OCI-LY3 (cell line): ENCODE measurements at regions not wholly inside any gene's neighbourhood (a gene's known extent, or its start where the extent isn't known, plus 50 kb on each side); places are given as distances from the start of the nearest gene placed in this dataset.

ENCODE experiments used
- H2AFZ ChIP-seq: fragments of 200-600, 300-600 bp; shearing (Covaris generic); 2 replicates; pipeline ENCODE4 v1.6.0; 2014; ENCODE audit warnings: antibody characterized with exemption, low read depth, low read length
- H3K27ac ChIP-seq: fragments of 200-600, 300-600 bp; sonication (generic); 2 replicates; pipeline ENCODE4 v1.5.1; 2014; ENCODE audit warnings: mild to moderate bottlenecking, low read length, moderate library complexity, mixed read lengths
- H3K27me3 ChIP-seq: fragments of 200-600, 300-600 bp; sonication (generic); 2 replicates; pipeline ENCODE4 v1.6.1; 2014; ENCODE audit warnings: low read depth, low read length, mixed read lengths
- H3K36me3 ChIP-seq: fragments of 200-600, 300-600 bp; sonication (generic); replicated peaks from 2 replicates; pipeline ENCODE3; 2014; ENCODE audit warnings: low read depth, low read length, mixed read lengths
- H3K4me1 ChIP-seq: fragments of 300-600, 200-600 bp; sonication (generic); 2 replicates; pipeline ENCODE4 v1.6.1; 2014; ENCODE audit warnings: low read length, mixed read lengths
- H3K4me2 ChIP-seq: fragments of 200-600, 300-600 bp; sonication (generic); 2 replicates; pipeline ENCODE4 v1.6.1; 2014; ENCODE audit warnings: low read length, mixed read lengths
- H3K4me3 ChIP-seq: fragments of 300-600, 200-600 bp; sonication (generic); 2 replicates; pipeline ENCODE4 v1.5.1; 2014; ENCODE audit warnings: antibody characterized with exemption, mild to moderate bottlenecking, low read length, moderate library complexity
- H3K79me2 ChIP-seq: fragments of 300-600, 200-600 bp; shearing (Covaris generic); 2 replicates; pipeline ENCODE4 v1.6.1; 2014; ENCODE audit warnings: mild to moderate bottlenecking, low read length, mixed read lengths
- H3K9ac ChIP-seq: fragments of 300-600, 200-600 bp; shearing (Covaris generic); 2 replicates; pipeline ENCODE4 v1.6.0; 2014; ENCODE audit warnings: mild to moderate bottlenecking, low read length, moderate library complexity
- H3K9me3 ChIP-seq: fragments of 200-600, 300-600 bp; shearing (Covaris generic); 2 replicates; pipeline ENCODE4 v1.6.1; 2014; ENCODE audit warnings: low read length, mixed read lengths; ENCODE audit not compliant: insufficient read depth
- H4K20me1 ChIP-seq: fragments of 200-600, 300-600 bp; sonication (generic); 2 replicates; pipeline ENCODE4 v1.6.1; 2016; ENCODE audit warnings: low read length, mixed read lengths; ENCODE audit not compliant: insufficient read depth
- EZH2phosphoT487 ChIP-seq: fragments of 200-600 bp; shearing (Covaris generic); IDR thresholded peaks from 2 replicates; pipeline ENCODE4 v1.6.1; 2018; ENCODE audit warnings: antibody characterized with exemption, mixed run types, low read depth
- TF ChIP-seq, protein P1 (sequence below): fragments of 200-600, 300-600 bp; sonication (generic); IDR thresholded peaks from 2 replicates; pipeline ENCODE4 v1.5.1; 2014; ENCODE audit warnings: antibody characterized with exemption, low read length, low read depth

DNA sequence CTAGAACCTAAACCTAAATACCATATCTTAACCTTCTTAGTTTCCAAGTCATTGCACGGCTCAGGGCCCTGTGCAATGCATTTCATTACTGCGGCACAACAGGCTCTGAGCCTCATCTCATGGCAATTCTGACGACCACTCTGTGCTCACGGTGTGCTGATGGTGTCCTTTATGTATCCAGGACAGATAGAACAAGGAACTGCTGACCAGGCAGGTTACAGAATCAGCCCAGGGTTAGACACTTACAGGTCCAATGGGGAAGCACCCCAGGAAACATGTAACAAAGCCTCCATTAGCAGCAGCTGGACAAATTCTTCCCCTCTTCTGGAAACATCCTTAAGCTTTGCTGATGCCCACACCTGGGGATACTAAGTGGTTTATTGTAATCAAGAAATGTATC lies 91.9 kb upstream of the NSMCE3 start:
- Histone ChIP-seq H2AFZ (no peak overlapping the region), H3K9me3 (no peaks in the 10 kb centered on the region), H3K36me3 (no peaks in the 10 kb centered on the region), H3K4me3 (no peak overlapping the region), H3K9ac (no peak overlapping the region), H3K27ac (no peak overlapping the region), H3K79me2 (no peaks in the 10 kb centered on the region), H3K27me3 (0 out of 2 replicates have a peak, but pooled peaks cover 16% of the 10 kb centered on the region), H3K4me2 (no peak overlapping the region), H4K20me1 (no peaks in the 10 kb centered on the region), H3K4me1 (no peaks in the 10 kb centered on the region)
- no peak for TF ChIP-seq EZH2phosphoT487
- TF ChIP-seq, protein P1, sequence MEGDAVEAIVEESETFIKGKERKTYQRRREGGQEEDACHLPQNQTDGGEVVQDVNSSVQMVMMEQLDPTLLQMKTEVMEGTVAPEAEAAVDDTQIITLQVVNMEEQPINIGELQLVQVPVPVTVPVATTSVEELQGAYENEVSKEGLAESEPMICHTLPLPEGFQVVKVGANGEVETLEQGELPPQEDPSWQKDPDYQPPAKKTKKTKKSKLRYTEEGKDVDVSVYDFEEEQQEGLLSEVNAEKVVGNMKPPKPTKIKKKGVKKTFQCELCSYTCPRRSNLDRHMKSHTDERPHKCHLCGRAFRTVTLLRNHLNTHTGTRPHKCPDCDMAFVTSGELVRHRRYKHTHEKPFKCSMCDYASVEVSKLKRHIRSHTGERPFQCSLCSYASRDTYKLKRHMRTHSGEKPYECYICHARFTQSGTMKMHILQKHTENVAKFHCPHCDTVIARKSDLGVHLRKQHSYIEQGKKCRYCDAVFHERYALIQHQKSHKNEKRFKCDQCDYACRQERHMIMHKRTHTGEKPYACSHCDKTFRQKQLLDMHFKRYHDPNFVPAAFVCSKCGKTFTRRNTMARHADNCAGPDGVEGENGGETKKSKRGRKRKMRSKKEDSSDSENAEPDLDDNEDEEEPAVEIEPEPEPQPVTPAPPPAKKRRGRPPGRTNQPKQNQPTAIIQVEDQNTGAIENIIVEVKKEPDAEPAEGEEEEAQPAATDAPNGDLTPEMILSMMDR = no peak

DNA sequence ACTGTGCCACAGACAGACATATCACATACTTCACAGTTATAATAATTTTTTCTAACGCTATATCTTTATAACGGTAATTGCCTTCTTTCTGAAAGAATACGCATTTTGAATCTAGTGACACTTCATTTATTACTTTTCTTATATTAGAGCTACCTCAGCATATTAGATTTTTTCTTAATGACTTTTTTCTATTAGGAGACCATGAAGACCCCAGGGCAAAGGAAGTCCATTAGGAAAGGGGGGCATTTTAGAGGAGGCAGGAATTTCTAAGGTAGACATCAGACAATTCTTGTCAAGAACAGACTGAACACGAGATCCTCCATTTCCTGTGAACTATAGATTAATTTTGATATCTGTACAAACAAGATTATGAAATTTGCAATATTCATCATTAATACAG lies 90.5 kb upstream of the NSMCE3 start:
- Histone ChIP-seq H2AFZ (no peak overlapping the region), H3K9me3 (no peaks in the 10 kb centered on the region), H3K4me3 (no peak overlapping the region), H3K9ac (no peak overlapping the region), H3K27ac (no peak overlapping the region), H3K4me2 (no peak overlapping the region), H3K4me1 (no peaks in the 10 kb centered on the region), H3K79me2 (no peaks in the 10 kb centered on the region), H3K27me3 (0 out of 2 replicates have a peak, but pooled peaks cover 16% of the 10 kb centered on the region), H4K20me1 (no peaks in the 10 kb centered on the region), H3K36me3 (no peaks in the 10 kb centered on the region)
- TF ChIP-seq, protein P1 = no peak
- no peak for TF ChIP-seq EZH2phosphoT487

DNA sequence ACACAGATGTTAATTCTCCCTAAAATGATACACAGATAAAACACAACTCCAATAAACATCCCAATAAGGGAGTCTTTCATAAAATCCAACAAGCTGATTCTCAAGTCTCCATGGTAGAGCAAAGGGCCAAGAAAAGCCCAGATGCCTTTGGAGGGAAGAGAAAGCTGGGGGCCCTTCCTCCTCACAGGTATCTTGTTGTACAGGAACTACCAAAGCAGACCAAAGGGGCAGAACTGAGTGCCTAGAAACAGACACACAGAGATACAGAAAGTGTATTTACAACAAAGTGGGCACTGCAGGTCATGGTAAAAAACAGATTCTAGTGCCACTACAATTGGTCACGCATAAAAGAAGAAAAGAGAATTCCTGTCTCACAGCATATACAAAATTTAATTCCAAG lies 87.2 kb upstream of the NSMCE3 start:
- no peaks in the 10 kb centered on the region for H4K20me1 ChIP-seq
- H3K4me2 ChIP-seq = no peak overlapping the region
- no peak overlapping the region for H3K4me3 ChIP-seq
- H3K27ac ChIP-seq = no peak overlapping the region
- TF ChIP-seq EZH2phosphoT487 = no peak
- TF ChIP-seq, protein P1 = no peak
- H3K9ac ChIP-seq = no peak overlapping the region
- no peaks in the 10 kb centered on the region for H3K4me1 ChIP-seq
- 0 out of 2 replicates have a peak, but pooled peaks cover 4% of the 10 kb centered on the region for H3K27me3 ChIP-seq
- H3K79me2 ChIP-seq = no peaks in the 10 kb centered on the region
- no peak overlapping the region for H2AFZ ChIP-seq
- H3K36me3 ChIP-seq = no peaks in the 10 kb centered on the region
- H3K9me3 ChIP-seq = no peaks in the 10 kb centered on the region

DNA sequence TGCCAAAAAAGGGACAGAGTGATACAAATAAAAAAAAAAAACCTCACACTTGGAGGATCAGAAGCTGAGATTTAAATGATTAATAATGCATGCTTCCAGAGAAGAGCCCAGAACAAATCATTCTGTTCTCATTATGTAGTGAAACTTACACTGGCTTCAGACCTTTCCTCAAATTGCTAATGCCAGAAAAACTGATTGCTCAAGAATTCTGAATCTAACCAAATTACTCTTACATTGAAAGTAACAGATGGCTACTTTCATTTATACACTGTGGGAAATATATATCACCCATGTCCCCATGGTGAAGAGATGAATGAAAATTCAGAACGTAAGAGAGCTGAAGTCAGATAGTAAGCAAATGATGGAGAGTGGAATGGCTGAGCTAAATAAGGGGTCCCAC lies 85.9 kb upstream of the NSMCE3 start:
- Histone ChIP-seq H3K36me3 (no peaks in the 10 kb centered on the region), H3K4me1 (no peaks in the 10 kb centered on the region), H3K4me2 (no peak overlapping the region), H3K27ac (no peak overlapping the region), H3K27me3 (no peaks in the 10 kb centered on the region), H3K4me3 (no peak overlapping the region), H3K79me2 (no peaks in the 10 kb centered on the region), H4K20me1 (no peaks in the 10 kb centered on the region), H2AFZ (no peak overlapping the region), H3K9ac (no peak overlapping the region), H3K9me3 (no peaks in the 10 kb centered on the region)
- TF ChIP-seq EZH2phosphoT487 = no peak

DNA sequence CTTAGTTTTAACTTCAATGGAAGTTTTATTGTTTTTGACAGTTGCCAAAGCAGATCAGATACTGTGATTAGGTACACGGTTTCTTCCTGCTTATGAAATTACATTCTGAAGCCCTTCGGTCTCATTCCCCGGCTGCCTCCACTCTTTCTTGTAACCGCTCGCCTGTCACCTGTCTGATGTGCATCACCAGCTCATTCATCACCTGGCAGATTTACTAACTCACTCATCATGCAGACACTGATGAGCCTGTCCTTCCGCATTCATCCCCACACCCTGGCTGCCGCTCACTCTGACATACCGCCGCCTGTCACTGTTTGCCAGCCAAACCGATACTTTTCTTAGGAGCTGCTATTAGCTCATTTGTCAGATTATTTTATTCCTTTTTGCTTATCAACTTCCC lies 82.8 kb upstream of the NSMCE3 start:
- Histone ChIP-seq H3K4me3 (no peak overlapping the region), H3K9me3 (no peaks in the 10 kb centered on the region), H3K9ac (no peak overlapping the region), H3K79me2 (no peaks in the 10 kb centered on the region), H3K36me3 (no peaks in the 10 kb centered on the region), H3K4me1 (no peaks in the 10 kb centered on the region), H3K27ac (no peak overlapping the region), H3K4me2 (no peak overlapping the region), H3K27me3 (no peaks in the 10 kb centered on the region), H2AFZ (no peak overlapping the region), H4K20me1 (no peaks in the 10 kb centered on the region)
- no peak for TF ChIP-seq EZH2phosphoT487
- TF ChIP-seq, protein P1 = no peak
